AG09309 (cell line): ENCODE measurements at regions not wholly inside any gene's neighbourhood (a gene's known extent, or its start where the extent isn't known, plus 50 kb on each side); places are given as distances from the start of the nearest gene placed in this dataset.

Source experiments
- DNase-seq: peaks from one replicate; pipeline ENCODE4 v3.0.0-alpha.2; 2010; ENCODE audit warnings: low read depth
- H3K4me3 ChIP-seq: 2 replicates; pipeline ENCODE4 v1.5.1; 2011; ENCODE audit warnings: mild to moderate bottlenecking, low read depth, low read length, moderate library complexity; ENCODE audit not compliant: control insufficient read depth
- TF ChIP-seq, protein P1 (sequence below): IDR thresholded peaks from 2 replicates; pipeline ENCODE4 v1.5.1; 2011; ENCODE audit warnings: mild to moderate bottlenecking, low read depth, low read length, inconsistent platforms; ENCODE audit not compliant: insufficient read depth, control insufficient read depth; ENCODE audit errors: missing control alignments

DNA sequence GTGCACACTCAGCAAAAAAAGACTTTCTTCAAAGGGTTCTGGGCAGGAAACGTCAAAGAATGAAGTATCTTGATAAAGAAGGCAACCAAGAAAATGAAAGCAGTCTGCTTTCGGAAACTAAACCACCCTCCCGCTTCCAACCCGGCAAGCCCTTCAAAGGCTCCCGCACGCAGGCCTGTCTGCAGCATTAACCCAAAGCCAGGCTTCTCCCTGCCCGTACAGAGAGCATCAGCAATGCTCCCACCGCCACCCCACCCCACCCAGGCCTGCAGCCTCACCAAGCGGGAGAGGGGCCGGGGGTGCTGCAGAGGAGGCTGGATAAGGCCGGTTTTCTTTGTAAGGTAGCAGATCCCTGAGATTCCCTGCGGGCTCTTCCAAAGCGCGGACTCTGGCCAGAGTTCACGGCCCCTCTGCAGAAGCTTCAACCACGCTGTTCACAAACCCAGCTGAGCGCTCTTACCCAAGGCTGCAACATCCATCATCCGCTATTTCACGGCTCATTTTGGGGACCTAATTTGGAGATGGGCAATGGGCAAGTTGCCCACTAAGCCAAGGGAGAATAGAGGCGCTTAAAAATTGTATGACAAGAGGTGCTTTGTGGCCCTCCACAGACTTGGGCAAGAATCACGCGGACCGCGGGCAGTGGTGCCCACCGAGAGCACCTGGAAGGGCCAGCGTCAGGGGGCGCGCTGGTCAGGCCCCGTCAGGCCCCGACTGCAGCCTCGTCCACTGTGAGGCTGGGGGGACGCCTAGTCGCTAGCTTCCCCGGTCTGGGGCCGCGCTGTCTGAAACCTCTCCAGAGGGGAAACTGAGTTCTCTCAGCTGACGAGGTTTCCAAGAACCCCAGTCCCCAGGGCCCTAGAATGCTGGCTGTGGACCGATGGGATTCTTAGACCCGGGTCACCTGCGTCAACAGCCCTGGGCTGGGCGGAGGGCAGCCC is 225.4 kb upstream of the ID2 start:
- TF ChIP-seq, protein P1, sequence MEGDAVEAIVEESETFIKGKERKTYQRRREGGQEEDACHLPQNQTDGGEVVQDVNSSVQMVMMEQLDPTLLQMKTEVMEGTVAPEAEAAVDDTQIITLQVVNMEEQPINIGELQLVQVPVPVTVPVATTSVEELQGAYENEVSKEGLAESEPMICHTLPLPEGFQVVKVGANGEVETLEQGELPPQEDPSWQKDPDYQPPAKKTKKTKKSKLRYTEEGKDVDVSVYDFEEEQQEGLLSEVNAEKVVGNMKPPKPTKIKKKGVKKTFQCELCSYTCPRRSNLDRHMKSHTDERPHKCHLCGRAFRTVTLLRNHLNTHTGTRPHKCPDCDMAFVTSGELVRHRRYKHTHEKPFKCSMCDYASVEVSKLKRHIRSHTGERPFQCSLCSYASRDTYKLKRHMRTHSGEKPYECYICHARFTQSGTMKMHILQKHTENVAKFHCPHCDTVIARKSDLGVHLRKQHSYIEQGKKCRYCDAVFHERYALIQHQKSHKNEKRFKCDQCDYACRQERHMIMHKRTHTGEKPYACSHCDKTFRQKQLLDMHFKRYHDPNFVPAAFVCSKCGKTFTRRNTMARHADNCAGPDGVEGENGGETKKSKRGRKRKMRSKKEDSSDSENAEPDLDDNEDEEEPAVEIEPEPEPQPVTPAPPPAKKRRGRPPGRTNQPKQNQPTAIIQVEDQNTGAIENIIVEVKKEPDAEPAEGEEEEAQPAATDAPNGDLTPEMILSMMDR, result no peak
- DNase-seq, result no peak
- no peak overlapping the region for H3K4me3 ChIP-seq

DNA sequence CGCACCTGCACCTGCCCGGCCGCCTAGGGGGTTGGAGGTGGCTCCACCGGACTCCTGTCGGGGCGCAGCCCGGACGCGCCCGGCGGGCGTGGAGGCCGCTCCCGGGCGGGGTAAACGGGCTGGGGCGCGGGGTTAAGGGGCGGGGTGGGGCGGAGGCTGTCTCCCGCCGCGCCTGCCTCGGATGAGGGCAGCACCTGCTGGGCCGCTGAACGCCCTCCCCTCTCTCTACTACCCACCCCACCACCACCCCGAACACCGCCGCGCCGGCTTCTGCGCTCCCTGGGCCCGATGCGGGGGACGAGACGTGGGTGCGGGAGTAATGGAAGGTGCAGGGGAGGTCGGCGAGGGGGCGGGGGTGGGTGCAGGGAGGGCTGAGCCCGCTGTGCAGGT is 224.8 kb upstream of the ID2 start:
- TF ChIP-seq, protein P1, result no peak
- H3K4me3 ChIP-seq, result no peak overlapping the region
- DNase-seq, result no peak

DNA sequence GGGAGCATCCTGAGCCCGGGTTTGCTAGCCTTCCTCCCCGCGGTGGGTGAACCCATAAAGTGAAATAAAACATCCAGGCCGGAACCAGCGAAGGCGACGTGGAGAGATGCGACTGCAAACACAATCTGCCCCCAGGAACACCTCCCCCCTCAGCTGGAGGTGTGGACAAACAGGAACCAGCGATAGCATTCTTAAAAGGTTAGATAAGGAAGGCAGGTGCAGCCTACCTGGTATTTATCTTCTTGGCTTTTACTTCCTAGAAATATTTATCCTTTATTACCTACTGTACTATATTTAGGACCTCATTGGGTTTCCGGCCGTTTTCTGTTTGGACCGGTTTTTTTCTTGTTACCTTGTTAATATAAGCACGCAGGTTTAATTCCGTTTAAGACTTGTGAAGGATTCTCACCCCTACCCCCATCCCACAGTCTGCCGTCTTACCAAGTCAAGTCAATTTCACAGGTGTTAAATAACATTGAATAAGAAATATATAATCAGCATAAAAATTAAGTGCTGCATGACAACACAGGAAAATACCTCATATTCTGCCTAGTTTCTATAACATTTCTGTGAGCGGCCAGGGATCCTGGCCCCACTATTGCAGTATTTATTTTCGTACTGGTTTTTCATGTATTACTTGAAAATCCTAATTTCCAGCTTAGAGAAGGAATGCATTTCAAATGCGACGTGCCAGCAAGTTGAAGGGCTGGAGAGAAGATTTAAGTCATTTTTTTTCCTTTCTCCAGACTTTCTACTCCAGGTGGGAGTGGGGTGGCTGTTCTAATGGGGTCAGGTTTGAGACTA is 224.0 kb upstream of the ID2 start:
- DNase-seq, result no peak
- H3K4me3 ChIP-seq, result no peak overlapping the region
- TF ChIP-seq, protein P1, result no peak

DNA sequence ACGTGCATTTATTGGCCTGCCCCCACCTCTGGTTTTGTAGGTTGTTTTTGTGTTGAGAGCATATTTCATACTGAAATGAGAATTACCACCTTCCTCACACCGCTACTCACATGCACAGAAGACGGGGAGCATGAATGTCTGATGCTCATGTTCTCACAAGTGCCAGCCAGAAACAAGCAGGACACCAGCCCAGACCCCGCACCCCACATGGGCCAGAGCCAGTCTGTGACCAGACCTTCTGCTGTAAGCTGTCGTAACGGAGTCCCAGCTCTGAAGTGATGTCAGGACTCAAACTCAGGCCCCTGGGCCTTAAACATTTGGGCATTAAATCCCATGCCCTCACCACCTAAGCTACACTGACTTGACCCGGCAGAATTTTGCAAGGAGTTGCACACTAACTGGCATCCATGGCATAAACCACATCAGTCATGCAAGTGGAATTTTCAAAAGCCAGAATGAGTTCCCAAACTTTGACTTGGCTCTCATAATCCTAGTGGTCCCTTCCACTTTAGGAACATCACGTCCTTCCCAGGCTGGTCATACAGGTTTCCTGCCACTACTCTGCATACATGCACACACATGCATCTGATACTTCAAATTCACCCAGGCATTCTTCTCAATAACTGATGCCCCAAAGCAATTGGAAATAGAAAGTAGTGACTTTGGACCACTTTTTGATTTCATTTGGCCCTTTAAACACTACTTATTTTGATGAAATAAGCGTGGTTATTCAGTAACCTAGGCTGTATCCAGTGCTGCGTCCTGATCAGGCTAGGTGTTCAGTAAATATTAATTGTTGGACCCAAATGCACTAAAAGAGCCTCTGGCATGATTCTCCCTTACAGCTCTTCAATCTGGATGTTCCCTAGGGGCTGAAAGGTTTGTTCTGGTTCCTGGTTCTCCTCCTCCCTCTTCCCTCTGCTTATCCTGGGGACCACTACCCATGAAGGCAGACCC is 223.1 kb upstream of the ID2 start:
- DNase-seq, result no peak
- no peak overlapping the region for H3K4me3 ChIP-seq
- TF ChIP-seq, protein P1, result no peak

DNA sequence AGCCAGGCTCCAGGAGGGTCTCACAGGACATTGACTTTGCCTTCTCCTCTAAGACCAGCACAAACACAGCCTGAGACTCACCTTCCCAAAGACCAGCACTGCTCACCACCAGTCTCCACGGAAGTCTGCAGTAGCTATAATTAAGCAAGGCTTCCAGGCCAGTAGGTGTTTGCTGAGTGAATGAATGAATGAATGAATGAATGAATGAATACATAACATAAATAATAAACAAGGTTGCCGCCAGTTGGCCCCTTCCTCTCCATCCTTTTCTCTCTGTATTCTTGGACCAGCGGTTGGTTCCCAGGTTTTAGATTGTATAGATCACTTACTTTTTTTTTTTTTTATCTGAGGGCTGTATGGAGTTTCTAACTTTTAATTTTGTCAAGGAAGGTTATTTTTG is 222.4 kb upstream of the ID2 start:
- no peak for DNase-seq
- TF ChIP-seq, protein P1, result no peak
- H3K4me3 ChIP-seq, result no peak overlapping the region

DNA sequence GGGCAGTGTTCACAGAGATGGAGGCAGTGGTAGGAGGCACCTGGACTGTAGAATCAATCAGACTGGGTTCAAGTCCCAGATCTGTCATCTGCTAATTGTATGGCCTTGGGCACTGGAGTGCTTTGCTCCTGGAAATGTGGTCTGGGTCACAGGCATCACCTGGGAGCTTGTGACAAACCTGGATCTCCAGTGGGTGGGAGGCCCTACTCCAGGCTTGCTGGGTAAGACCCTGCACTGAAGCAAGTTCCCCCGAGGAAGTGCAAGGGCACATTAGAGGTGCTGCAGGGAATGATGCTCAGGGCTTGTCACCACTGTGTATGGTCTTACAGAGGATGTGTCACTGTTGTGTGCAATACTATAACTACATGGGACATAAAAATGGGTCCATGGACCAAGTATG is 220.5 kb upstream of the ID2 start:
- no peak for DNase-seq
- TF ChIP-seq, protein P1, result no peak
- no peak overlapping the region for H3K4me3 ChIP-seq
